Ishikawa (cell line): ENCODE measurements at regions not wholly inside any gene's neighbourhood (a gene's known extent, or its start where the extent isn't known, plus 50 kb on each side); places are given as distances from the start of the nearest gene placed in this dataset.
A peak's percentile ranks its signal among the peaks of the same experiment; 100 is the strongest.

Experiments
- CEBPB ChIP-seq: IDR thresholded peaks from 2 replicates; pipeline ENCODE4 v1.6.1; 2012
- EGR1 ChIP-seq: IDR thresholded peaks from 2 replicates; pipeline ENCODE4 v1.6.1; 2012
- EP300 ChIP-seq: IDR thresholded peaks from 2 replicates; pipeline ENCODE4 v1.6.1; 2012; ENCODE audit warnings: borderline replicate concordance
- MAX ChIP-seq: IDR thresholded peaks from 2 replicates; pipeline ENCODE4 v1.6.1; 2012
- RAD21 ChIP-seq: IDR thresholded peaks from 2 replicates; pipeline ENCODE4 v1.6.1; 2012; ENCODE audit warnings: low read depth
- REST ChIP-seq: IDR thresholded peaks from 2 replicates; pipeline ENCODE4 v1.6.1; 2012; ENCODE audit warnings: low read depth, mild to moderate bottlenecking
- TAF1 ChIP-seq: IDR thresholded peaks from 2 replicates; pipeline ENCODE4 v1.6.1; 2012; ENCODE audit warnings: low read depth, mild to moderate bottlenecking
- TCF12 ChIP-seq: IDR thresholded peaks from 2 replicates; pipeline ENCODE4 v1.6.1; 2012; ENCODE audit warnings: low read depth
- USF1 ChIP-seq: IDR thresholded peaks from 2 replicates; pipeline ENCODE4 v1.6.1; 2012

- no peak for TF ChIP-seq TAF1
- TF ChIP-seq RAD21 = peak; percentile 56
- no peak for TF ChIP-seq MAX
- TF ChIP-seq REST = no peak
- no peak for TF ChIP-seq EGR1
- TF ChIP-seq USF1 = no peak
- no peak for TF ChIP-seq TCF12
- no peak for TF ChIP-seq CEBPB
- no peak for TF ChIP-seq EP300
Measured at GRCh38 chr11:131246663-131247062, 123.8 kb upstream of the NTM start.
